WI38 (cell line): ENCODE measurements at regions not wholly inside any gene's neighbourhood (a gene's known extent, or its start where the extent isn't known, plus 50 kb on each side); places are given as distances from the start of the nearest gene placed in this dataset.

Experiments used
- H3K4me3 ChIP-seq: 2 replicates; pipeline ENCODE4 v1.5.1; 2011; ENCODE audit warnings: low read depth, mild to moderate bottlenecking, control low read depth, low read length
- TF ChIP-seq, protein P1 (sequence below): IDR thresholded peaks from 2 replicates; pipeline ENCODE4 v1.5.1; 2012; ENCODE audit warnings: low read depth, mild to moderate bottlenecking, control low read depth, low read length

DNA sequence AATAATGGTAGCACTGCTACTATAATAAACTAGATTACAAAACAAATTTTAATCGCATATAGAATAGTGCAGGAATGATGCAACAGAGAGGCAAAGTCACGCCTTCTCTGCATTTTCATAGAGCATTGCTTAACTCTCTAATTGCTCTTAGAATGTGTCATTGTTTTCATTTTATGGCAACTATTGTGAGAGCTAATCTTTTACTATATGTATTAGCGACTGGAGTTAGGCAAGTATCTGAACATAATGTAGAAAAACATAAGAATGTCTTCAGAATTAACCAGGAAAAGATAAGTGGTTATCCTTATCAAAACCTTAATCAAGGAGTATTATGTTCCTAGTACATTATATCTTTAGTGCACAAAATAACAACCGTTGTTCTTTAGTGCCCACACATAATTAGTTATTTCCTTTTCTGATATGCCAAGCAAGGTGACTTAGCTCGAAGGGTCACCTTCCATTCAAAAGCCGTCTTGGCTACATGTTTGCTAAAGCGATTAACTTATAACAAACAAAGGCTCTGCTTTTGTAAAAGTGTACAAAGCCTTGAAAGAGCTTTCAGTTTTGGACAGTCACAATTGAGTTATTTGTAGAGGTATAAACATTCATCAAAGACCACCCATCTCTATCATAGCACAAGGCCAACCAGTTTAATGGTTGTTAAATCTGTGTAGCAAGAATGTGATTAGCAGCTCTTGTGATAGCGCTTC lies 1328.9 kb downstream of the ROBO2 start:
- no peak overlapping the region for H3K4me3 ChIP-seq
- TF ChIP-seq, protein P1, sequence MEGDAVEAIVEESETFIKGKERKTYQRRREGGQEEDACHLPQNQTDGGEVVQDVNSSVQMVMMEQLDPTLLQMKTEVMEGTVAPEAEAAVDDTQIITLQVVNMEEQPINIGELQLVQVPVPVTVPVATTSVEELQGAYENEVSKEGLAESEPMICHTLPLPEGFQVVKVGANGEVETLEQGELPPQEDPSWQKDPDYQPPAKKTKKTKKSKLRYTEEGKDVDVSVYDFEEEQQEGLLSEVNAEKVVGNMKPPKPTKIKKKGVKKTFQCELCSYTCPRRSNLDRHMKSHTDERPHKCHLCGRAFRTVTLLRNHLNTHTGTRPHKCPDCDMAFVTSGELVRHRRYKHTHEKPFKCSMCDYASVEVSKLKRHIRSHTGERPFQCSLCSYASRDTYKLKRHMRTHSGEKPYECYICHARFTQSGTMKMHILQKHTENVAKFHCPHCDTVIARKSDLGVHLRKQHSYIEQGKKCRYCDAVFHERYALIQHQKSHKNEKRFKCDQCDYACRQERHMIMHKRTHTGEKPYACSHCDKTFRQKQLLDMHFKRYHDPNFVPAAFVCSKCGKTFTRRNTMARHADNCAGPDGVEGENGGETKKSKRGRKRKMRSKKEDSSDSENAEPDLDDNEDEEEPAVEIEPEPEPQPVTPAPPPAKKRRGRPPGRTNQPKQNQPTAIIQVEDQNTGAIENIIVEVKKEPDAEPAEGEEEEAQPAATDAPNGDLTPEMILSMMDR = no peak

DNA sequence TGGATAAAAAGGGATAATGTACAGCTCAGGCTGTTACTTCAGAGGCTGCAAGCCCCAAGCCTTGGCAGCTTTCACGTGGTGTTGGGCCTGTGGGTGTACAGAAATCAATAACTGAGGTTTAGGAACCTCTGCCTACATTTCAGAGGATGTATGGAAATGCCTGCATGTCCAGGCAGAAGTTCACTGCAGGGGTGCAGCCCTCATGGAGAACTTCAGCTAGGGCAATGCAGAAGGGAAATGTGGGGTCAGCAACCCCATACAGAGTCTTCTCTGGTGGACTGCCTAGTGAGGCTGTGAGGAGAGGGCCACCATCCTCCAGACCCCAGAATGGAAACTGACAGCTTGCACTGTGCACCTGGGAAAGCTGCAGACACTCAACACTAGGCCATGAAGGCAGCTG lies 1350.3 kb downstream of the ROBO2 start:
- H3K4me3 ChIP-seq = no peak overlapping the region
- TF ChIP-seq, protein P1 = no peak

DNA sequence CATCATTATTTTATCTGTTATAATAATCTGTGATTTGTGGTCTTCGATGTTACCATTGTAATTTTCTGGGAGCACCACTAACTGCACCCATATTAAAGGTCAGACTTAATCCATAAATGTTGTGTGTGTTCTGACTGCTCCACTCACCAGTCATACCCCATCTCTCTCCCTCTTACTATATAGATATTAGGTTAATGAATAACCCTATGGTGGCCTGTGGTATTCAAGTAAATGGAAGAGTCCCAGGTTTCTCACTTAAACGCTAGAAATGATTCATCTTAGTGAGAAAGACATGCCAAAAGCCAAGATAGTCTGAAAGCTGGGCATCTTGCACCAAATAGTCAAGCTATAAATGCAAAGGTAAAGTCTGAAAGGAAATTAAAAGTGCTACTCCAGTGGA lies 1358.5 kb downstream of the ROBO2 start:
- no peak overlapping the region for H3K4me3 ChIP-seq
- TF ChIP-seq, protein P1 = no peak

DNA sequence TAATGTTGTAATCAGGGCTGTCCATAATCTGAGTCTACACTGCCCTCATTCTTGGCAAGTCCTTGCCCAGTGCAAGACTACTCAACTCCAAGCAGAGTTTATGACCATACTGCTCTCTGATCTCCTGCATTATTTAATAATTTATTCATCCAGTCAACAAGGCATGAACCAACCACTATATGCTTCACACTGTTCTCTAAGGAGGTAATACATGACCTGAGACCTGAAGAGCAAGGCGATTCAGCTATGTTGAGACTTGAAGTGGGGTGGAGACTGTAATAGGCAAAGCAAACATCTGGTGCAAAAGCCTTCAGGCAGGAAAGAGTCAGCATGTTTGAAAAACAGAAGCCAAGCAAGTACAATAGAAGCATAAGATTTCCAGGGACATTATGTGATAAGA lies 1362.8 kb downstream of the ROBO2 start:
- TF ChIP-seq, protein P1 = no peak
- no peak overlapping the region for H3K4me3 ChIP-seq

DNA sequence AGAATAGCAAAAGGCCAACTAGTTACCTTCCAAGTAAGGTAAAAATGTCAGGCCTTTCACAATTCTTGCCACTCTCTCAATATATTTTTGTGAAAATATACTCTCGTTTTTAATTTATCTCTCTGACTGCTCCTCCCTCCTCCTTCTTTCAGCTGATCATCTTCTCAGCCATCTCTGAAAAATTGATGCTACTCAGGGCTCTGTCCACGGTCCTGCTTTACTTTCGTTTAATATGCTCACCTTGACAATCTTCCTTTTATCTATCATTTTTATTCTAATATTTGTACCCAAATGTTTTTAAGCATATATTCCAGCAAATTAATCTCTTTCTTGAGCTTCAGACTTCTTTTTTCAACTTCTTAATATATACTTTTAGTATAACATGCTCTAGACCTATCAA lies 1362.1 kb downstream of the ROBO1 start:
- no peak overlapping the region for H3K4me3 ChIP-seq
- TF ChIP-seq, protein P1 = no peak

DNA sequence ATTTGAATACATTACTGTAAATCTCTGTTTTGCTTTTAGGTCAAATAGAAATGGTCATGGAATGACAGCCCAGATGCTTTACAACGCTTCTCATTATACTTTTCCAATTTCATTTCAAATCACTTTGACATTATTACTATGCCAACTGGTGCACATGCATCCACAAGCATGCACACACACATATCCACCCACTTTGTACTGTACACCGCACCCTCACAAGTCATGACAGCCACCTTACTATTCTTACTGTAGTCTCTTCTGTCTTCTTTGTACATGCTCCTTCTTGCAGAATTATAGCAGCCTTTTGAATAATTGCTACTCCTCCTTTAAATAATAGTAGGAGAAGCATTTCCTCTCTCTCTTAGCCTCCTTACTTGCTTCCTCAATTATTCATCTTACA lies 1361.4 kb downstream of the ROBO1 start:
- H3K4me3 ChIP-seq = no peak overlapping the region
- TF ChIP-seq, protein P1 = no peak

DNA sequence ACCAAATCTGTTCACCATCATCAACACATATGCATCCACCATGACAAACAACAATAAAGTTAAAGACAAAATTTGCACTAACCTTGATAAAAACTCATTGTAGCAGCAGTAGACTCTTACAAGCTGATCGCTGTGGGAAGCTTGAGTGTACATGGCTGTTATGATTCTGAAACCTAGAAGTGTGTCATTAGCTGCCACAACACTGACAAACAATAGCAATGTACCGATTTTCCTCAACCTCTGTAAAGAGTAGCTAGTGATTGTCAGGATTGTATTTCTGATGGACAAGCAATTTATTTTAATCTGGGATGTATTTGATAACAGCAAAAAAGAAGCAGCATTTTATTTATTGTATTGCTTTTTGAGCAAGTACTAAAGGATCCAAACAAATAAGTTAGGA lies 1357.7 kb downstream of the ROBO1 start:
- TF ChIP-seq, protein P1 = no peak
- H3K4me3 ChIP-seq = no peak overlapping the region
